CD8-positive, alpha-beta memory T cell (primary cell): ENCODE measurements at regions not wholly inside any gene's neighbourhood (a gene's known extent, or its start where the extent isn't known, plus 50 kb on each side); places are given as distances from the start of the nearest gene placed in this dataset.

ENCODE experiments used
- CTCF ChIA-PET: fragments of 350-600 bp; sonication (Branson Sonifier 250); formaldehyde crosslinking; loops from one replicate; lab custom pipeline; 2021; ENCODE audit warnings: antibody characterized with exemption; lab: Charles Lee
- POLR2A ChIA-PET: fragments of 350-600 bp; sonication (Branson Sonifier 250); formaldehyde crosslinking; loops from one replicate; lab custom pipeline; 2021; ENCODE audit warnings: antibody characterized with exemption; lab: Charles Lee
- DNase-seq, 5 donors: peaks; one replicate each; pipeline versions ENCODE4 v3.0.0 to v3.0.0-alpha.2; 2020 to 2022; ENCODE audit warnings: mixed read lengths in 1 of 5
- H3K27ac ChIP-seq: one replicate; pipeline ENCODE4 v1.7.0; 2013; ENCODE audit warnings: low read depth, mild to moderate bottlenecking, low read length, moderate library complexity
- H3K27me3 ChIP-seq: 2 replicates; pipeline ENCODE4 v1.7.0; 2013; ENCODE audit warnings: low read length, mild to moderate bottlenecking; ENCODE audit not compliant: insufficient read depth, poor library complexity, severe bottlenecking
- H3K36me3 ChIP-seq: 2 replicates; pipeline ENCODE4 v1.7.0; 2013; ENCODE audit warnings: mild to moderate bottlenecking, low read length, moderate library complexity; ENCODE audit not compliant: insufficient read depth
- H3K4me1 ChIP-seq: 2 replicates; pipeline ENCODE4 v1.7.0; 2013; ENCODE audit warnings: mild to moderate bottlenecking, low read length, moderate library complexity; ENCODE audit not compliant: insufficient read depth
- H3K4me3 ChIP-seq: 2 replicates; pipeline ENCODE4 v1.7.0; 2013; ENCODE audit warnings: mild to moderate bottlenecking, low read length
- H3K9me3 ChIP-seq: 2 replicates; pipeline ENCODE4 v1.7.0; 2013; ENCODE audit warnings: mild to moderate bottlenecking, low read length
- H3K27ac Mint-ChIP-seq, 8 donors: one replicate each; pipeline ENCODE4 v1.8.0; 2020 to 2021; ENCODE audit warnings: mixed read lengths in 8 of 8, mild to moderate bottlenecking in 6 of 8, inconsistent platforms in 3 of 8, moderate library complexity in 3 of 8
- H3K27me3 Mint-ChIP-seq, 2 donors: one replicate each; pipeline ENCODE4 v1.8.0; 2020 to 2021; ENCODE audit warnings: mixed read lengths in 2 of 2, mild to moderate bottlenecking in 1 of 2, moderate library complexity in 1 of 2
- H3K36me3 Mint-ChIP-seq, 3 donors: one replicate each; pipeline ENCODE4 v1.8.0; 2020 to 2021; ENCODE audit warnings: mixed read lengths in 3 of 3, inconsistent platforms in 1 of 3, mild to moderate bottlenecking in 1 of 3
- H3K4me1 Mint-ChIP-seq, 3 donors: one replicate each; pipeline ENCODE4 v1.8.0; 2020 to 2021; ENCODE audit warnings: mixed read lengths in 3 of 3, inconsistent platforms in 1 of 3, mild to moderate bottlenecking in 1 of 3
- H3K4me3 Mint-ChIP-seq, 7 donors: one replicate each; pipeline ENCODE4 v1.8.0; 2020 to 2021; ENCODE audit warnings: mixed read lengths in 7 of 7, mild to moderate bottlenecking in 6 of 7, moderate library complexity in 4 of 7, inconsistent platforms in 2 of 7
- H3K9me3 Mint-ChIP-seq, 5 donors: one replicate each; pipeline ENCODE4 v1.8.0; 2020 to 2022; ENCODE audit warnings: mixed read lengths in 5 of 5, mild to moderate bottlenecking in 3 of 5, moderate library complexity in 2 of 5, inconsistent platforms in 1 of 5

- POLR2A ChIA-PET: no interaction called here
Measured at GRCh38 chr11:116171271-116172140, 601.3 kb downstream of the BUD13 start.

GRCh38 chr11:116170526-116171120, 602.2 kb downstream of the BUD13 start:
- H3K36me3 ChIP-seq: no peaks in the 10 kb centered on the region
- Mint-ChIP-seq H3K36me3 (no peaks in the 10 kb centered on the region), H3K27ac (no peak overlapping the region), H3K9me3 (peaks cover 0 to 2% (median 0%) of the 10 kb centered on the region in 5 donors), H3K4me1 (no peaks in the 10 kb centered on the region), H3K4me3 (no peak overlapping the region), H3K27me3 (peaks cover 6 to 10% of the 10 kb centered on the region in 2 donors)
- no peaks in the 10 kb centered on the region for H3K9me3 ChIP-seq
- no peak overlapping the region for H3K27ac ChIP-seq
- ChIA-PET POLR2A (no interaction called here), CTCF (no interaction called here)
- H3K4me1 ChIP-seq: no peaks in the 10 kb centered on the region
- no peaks in the 10 kb centered on the region for H3K27me3 ChIP-seq
- no peak for DNase-seq
- no peak overlapping the region for H3K4me3 ChIP-seq

More at GRCh38 chr11:116171271-116172140, 601.3 kb downstream of the BUD13 start:
- Histone ChIP-seq H3K36me3 (no peaks in the 10 kb centered on the region), H3K4me3 (no peak overlapping the region), H3K27ac (no peak overlapping the region), H3K27me3 (no peaks in the 10 kb centered on the region), H3K4me1 (no peaks in the 10 kb centered on the region), H3K9me3 (no peaks in the 10 kb centered on the region)
- Mint-ChIP-seq H3K36me3 (no peaks in the 10 kb centered on the region), H3K27ac (no peak overlapping the region), H3K9me3 (peaks cover 0 to 2% (median 0%) of the 10 kb centered on the region in 5 donors), H3K4me3 (no peak overlapping the region), H3K4me1 (peaks cover 0 to 3% (median 0%) of the 10 kb centered on the region in 3 donors), H3K27me3 (peaks cover 6 to 10% of the 10 kb centered on the region in 2 donors)
- CTCF ChIA-PET: no interaction called here
- DNase-seq: no peak

GRCh38 chr11:116169776-116170175, 603.0 kb downstream of the BUD13 start:
- no peaks in the 10 kb centered on the region for H3K4me1 ChIP-seq
- H3K9me3 Mint-ChIP-seq: peaks cover 0 to 2% (median 0%) of the 10 kb centered on the region in 5 donors
- no peak for DNase-seq
- H3K4me3 Mint-ChIP-seq: no peak overlapping the region
- no peaks in the 10 kb centered on the region for H3K36me3 Mint-ChIP-seq
- H3K4me1 Mint-ChIP-seq: no peaks in the 10 kb centered on the region
- no peak overlapping the region for H3K4me3 ChIP-seq
- no peaks in the 10 kb centered on the region for H3K9me3 ChIP-seq
- ChIA-PET POLR2A (no interaction called here), CTCF (no interaction called here)
- H3K27me3 Mint-ChIP-seq: peaks cover 5 to 6% of the 10 kb centered on the region in 2 donors
- no peaks in the 10 kb centered on the region for H3K27me3 ChIP-seq
- no peaks in the 10 kb centered on the region for H3K36me3 ChIP-seq
- H3K27ac ChIP-seq: no peak overlapping the region
- peak overlapping the region in 1 of 8 donors; percentile 38 for H3K27ac Mint-ChIP-seq

- Histone ChIP-seq H3K4me1 (no peaks in the 10 kb centered on the region), H3K36me3 (no peaks in the 10 kb centered on the region), H3K9me3 (no peaks in the 10 kb centered on the region), H3K4me3 (no peak overlapping the region), H3K27me3 (no peaks in the 10 kb centered on the region), H3K27ac (no peak overlapping the region)
- no peaks in the 10 kb centered on the region for H3K4me1 Mint-ChIP-seq
- POLR2A ChIA-PET: no interaction called here
- CTCF ChIA-PET: no interaction called here
- no peak overlapping the region for H3K27ac Mint-ChIP-seq
- H3K27me3 Mint-ChIP-seq: peaks cover under 1 to 5% of the 10 kb centered on the region in 2 donors
- H3K36me3 Mint-ChIP-seq: no peaks in the 10 kb centered on the region
- H3K4me3 Mint-ChIP-seq: peak overlapping the region in 1 of 7 donors; percentile 11
- no peak for DNase-seq
- H3K9me3 Mint-ChIP-seq: peaks cover 0 to 2% (median 0%) of the 10 kb centered on the region in 5 donors
Measured at GRCh38 chr11:116168459-116168787, 604.4 kb downstream of the BUD13 start.

- H3K27me3 Mint-ChIP-seq: peaks cover 4% of the 10 kb centered on the region in 2 donors
- H3K4me1 Mint-ChIP-seq: no peaks in the 10 kb centered on the region
- Histone ChIP-seq H3K27me3 (no peaks in the 10 kb centered on the region), H3K4me1 (no peaks in the 10 kb centered on the region), H3K27ac (no peak overlapping the region), H3K4me3 (no peak overlapping the region), H3K36me3 (no peaks in the 10 kb centered on the region), H3K9me3 (no peaks in the 10 kb centered on the region)
- CTCF ChIA-PET: no interaction called here
- H3K9me3 Mint-ChIP-seq: peaks cover 0 to 2% (median 0%) of the 10 kb centered on the region in 5 donors
- DNase-seq: no peak
- POLR2A ChIA-PET: no interaction called here
- H3K4me3 Mint-ChIP-seq: peak overlapping the region in 1 of 7 donors; percentile 11
- H3K27ac Mint-ChIP-seq: no peak overlapping the region
- H3K36me3 Mint-ChIP-seq: no peaks in the 10 kb centered on the region
Measured at GRCh38 chr11:116167706-116168458, 604.9 kb downstream of the BUD13 start.

- Histone ChIP-seq H3K4me3 (no peak overlapping the region), H3K4me1 (no peaks in the 10 kb centered on the region), H3K9me3 (no peaks in the 10 kb centered on the region), H3K36me3 (no peaks in the 10 kb centered on the region), H3K27me3 (no peaks in the 10 kb centered on the region), H3K27ac (no peak overlapping the region)
- no peaks in the 10 kb centered on the region for H3K36me3 Mint-ChIP-seq
- H3K27me3 Mint-ChIP-seq: peaks cover 3 to 4% of the 10 kb centered on the region in 2 donors
- DNase-seq: no peak
- no peak overlapping the region for H3K4me3 Mint-ChIP-seq
- no peak overlapping the region for H3K27ac Mint-ChIP-seq
- POLR2A ChIA-PET: no interaction called here
- CTCF ChIA-PET: no interaction called here
- H3K4me1 Mint-ChIP-seq: no peaks in the 10 kb centered on the region
- H3K9me3 Mint-ChIP-seq: peaks cover 0 to 2% (median 0%) of the 10 kb centered on the region in 5 donors
Measured at GRCh38 chr11:116166573-116167465, 606.0 kb downstream of the BUD13 start.

- H3K4me1 Mint-ChIP-seq: no peaks in the 10 kb centered on the region
- Histone ChIP-seq H3K9me3 (no peaks in the 10 kb centered on the region), H3K27me3 (no peaks in the 10 kb centered on the region), H3K4me3 (no peak overlapping the region), H3K27ac (no peak overlapping the region), H3K36me3 (no peaks in the 10 kb centered on the region), H3K4me1 (no peaks in the 10 kb centered on the region)
- peaks cover 4 to 7% of the 10 kb centered on the region in 2 donors for H3K27me3 Mint-ChIP-seq
- ChIA-PET CTCF (no interaction called here), POLR2A (no interaction called here)
- no peak overlapping the region for H3K4me3 Mint-ChIP-seq
- H3K36me3 Mint-ChIP-seq: no peaks in the 10 kb centered on the region
- H3K9me3 Mint-ChIP-seq: peaks cover 0 to 2% (median 0%) of the 10 kb centered on the region in 5 donors
- DNase-seq: no peak
- no peak overlapping the region for H3K27ac Mint-ChIP-seq
Measured at GRCh38 chr11:116164843-116165242, 607.9 kb downstream of the BUD13 start.
